Psoas muscle (tissue), 7 donors: ENCODE measurements at regions not wholly inside any gene's neighbourhood (a gene's known extent, or its start where the extent isn't known, plus 50 kb on each side); places are given as distances from the start of the nearest gene placed in this dataset.

Experiments used
- ATAC-seq, 4 donors: fragments of 200-7000 bp; cut with Tn5 transposase; one replicate each; pipeline ENCODE4 v1.9.1; 2020; ENCODE audit warnings: moderate library complexity in 3 of 4, mild to moderate bottlenecking in 2 of 4
- DNase-seq, 2 donors: peaks; one replicate each; pipeline ENCODE4 v3.0.0-alpha.2; 2020
- H3K27ac ChIP-seq: fragments of 200-600 bp; one replicate; pipeline ENCODE4 v1.8.0; 2022
- H3K27me3 ChIP-seq, 3 donors: fragments of 200-600 bp in 1 of 3; one replicate each; pipeline versions ENCODE4 v1.6.1 to v1.8.0; 2013 to 2022; ENCODE audit warnings: low read length in 2 of 3, mild to moderate bottlenecking in 2 of 3, moderate library complexity in 1 of 3; ENCODE audit not compliant: insufficient read depth in 3 of 3
- H3K36me3 ChIP-seq, 2 donors: fragments of 200-600 bp in 1 of 2; one replicate each; pipeline versions ENCODE4 v1.6.1 to v1.8.0; 2013 to 2022; ENCODE audit warnings: low read depth in 1 of 2, mild to moderate bottlenecking in 1 of 2, moderate library complexity in 1 of 2; ENCODE audit not compliant: insufficient read depth in 1 of 2
- H3K4me1 ChIP-seq: fragments of 200-600 bp; one replicate; pipeline ENCODE4 v1.8.0; 2022
- H3K4me3 ChIP-seq: fragments of 200-600 bp; one replicate; pipeline ENCODE4 v1.8.0; 2022; ENCODE audit warnings: mild to moderate bottlenecking
- H3K9me3 ChIP-seq: fragments of 200-600 bp; one replicate; pipeline ENCODE4 v1.8.0; 2022
- WGBS, 3 donors: extraction: QIAGEN DNeasy Blood & Tissue Kit; methylation state at CpG; one replicate each; pipeline versions ENCODE4 v1.1.6 to v1.1.7; 2013; 5-methylcytosine and 5-hydroxymethylcytosine counted together
- intact Hi-C, 2 donors: fragments of 100-400 bp; cut with DNase I; formaldehyde crosslinking; loops; one replicate each; pipeline versions ENCODE4 v1.11.0 to v1.14.2; 2022
- TF ChIP-seq, protein P1 (sequence below): fragments of 200-600 bp; IDR thresholded peaks from one replicate; pipeline ENCODE4 v1.8.0; 2022; ENCODE audit warnings: antibody characterized with exemption
- donor health status: healthy with polysubstance abuse.
- donor health status: DM: no; HTN: no; CAD: no; lungs with moderate emphysema.
- donor health status: Bipolar disorder and iron deficiency.
- donor health status: healthy.
- donor health status: DM: yes; HTN: yes; CAD: no.
- donor health status: DM: no; HTN: no; CAD: no.
- donor health status: DM: yes; HTN: yes; CAD: no.

DNA sequence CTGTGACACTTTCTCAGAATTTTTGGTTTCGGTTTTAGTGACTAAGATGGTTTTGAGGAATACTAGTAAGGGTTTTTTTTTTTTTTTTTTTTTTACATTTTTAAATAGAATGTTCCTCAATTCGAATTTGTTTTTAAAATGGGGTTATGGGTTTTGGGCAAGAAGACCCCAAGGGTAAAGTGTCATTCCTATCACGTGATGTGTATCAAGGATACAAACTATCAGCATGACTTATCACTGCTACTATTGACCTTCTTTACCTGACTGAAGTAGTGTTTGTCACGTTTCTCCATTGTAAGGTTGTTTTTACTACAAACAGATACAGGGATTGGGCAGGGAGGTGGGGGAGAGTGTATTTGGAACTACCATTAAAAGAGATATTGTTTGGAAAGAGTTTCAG is 781.1 kb upstream of the ADGRL4 start:
- 81 to 85% (median 82%) methylated on average over 4 of the region's 4 CpGs for WGBS, 3 donors
- TF ChIP-seq, protein P1, sequence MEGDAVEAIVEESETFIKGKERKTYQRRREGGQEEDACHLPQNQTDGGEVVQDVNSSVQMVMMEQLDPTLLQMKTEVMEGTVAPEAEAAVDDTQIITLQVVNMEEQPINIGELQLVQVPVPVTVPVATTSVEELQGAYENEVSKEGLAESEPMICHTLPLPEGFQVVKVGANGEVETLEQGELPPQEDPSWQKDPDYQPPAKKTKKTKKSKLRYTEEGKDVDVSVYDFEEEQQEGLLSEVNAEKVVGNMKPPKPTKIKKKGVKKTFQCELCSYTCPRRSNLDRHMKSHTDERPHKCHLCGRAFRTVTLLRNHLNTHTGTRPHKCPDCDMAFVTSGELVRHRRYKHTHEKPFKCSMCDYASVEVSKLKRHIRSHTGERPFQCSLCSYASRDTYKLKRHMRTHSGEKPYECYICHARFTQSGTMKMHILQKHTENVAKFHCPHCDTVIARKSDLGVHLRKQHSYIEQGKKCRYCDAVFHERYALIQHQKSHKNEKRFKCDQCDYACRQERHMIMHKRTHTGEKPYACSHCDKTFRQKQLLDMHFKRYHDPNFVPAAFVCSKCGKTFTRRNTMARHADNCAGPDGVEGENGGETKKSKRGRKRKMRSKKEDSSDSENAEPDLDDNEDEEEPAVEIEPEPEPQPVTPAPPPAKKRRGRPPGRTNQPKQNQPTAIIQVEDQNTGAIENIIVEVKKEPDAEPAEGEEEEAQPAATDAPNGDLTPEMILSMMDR = no peak
- Histone ChIP-seq H3K36me3 (no peaks in the 10 kb centered on the region), H3K4me1 (no peaks in the 10 kb centered on the region), H3K27ac (no peak overlapping the region), H3K4me3 (no peak overlapping the region), H3K27me3 (no peaks in the 10 kb centered on the region), H3K9me3 (no peaks in the 10 kb centered on the region)
- DNase-seq (no peak), ATAC-seq (no peak)
- intact Hi-C loops = no loop called here

DNA sequence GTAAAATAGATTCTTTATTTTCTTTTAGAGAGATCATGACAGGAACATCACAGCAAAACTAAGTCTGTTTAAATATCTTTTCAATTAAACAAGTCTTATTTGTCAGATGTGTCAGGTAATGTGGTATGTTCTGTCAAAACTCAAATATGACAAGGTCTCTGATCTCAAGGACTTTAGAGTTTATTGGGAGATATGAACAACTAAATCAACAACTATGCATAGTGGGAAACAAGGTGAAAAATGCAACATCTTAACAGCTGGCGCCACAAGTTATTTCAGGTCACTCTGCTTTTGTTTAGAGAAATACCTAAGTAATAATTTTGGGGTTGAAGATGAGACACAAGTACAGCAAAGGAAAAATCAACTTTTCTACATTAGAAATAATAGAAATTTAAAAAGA is 779.4 kb upstream of the ADGRL4 start:
- Histone ChIP-seq H3K27ac (no peak overlapping the region), H3K27me3 (no peaks in the 10 kb centered on the region), H3K36me3 (no peaks in the 10 kb centered on the region), H3K4me3 (no peak overlapping the region), H3K4me1 (no peaks in the 10 kb centered on the region), H3K9me3 (no peaks in the 10 kb centered on the region)
- DNase-seq = no peak
- TF ChIP-seq, protein P1 = no peak
- 93 to 98% (median 97%) methylated on average over 1 of the region's 1 CpG for WGBS, 3 donors
- no peak for ATAC-seq
- intact Hi-C loops = no loop called here

DNA sequence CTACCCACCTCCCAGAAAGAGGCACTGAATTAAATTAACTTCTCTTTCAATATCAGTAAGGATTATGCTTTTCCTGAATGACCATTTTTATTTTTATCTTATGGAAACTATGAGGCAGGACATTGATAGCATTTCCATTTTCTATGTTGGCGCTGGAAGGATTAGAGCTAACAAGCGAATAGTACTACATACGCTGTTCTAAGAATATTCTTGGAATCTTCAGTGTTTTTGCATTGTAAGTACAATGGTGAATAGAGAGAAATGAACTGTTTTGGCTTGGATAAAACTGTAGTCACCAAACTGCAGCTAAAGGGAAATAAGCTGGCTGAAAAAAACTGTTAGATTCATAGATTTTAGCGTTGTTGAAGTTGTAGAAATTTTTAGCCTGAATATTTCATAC is 779.0 kb upstream of the ADGRL4 start:
- H3K9me3 ChIP-seq = no peaks in the 10 kb centered on the region
- no peak overlapping the region for H3K27ac ChIP-seq
- WGBS, 3 donors = 26 to 41% (median 34%) methylated on average over 4 of the region's 4 CpGs
- intact Hi-C loops = no loop called here
- H3K36me3 ChIP-seq = no peaks in the 10 kb centered on the region
- H3K4me1 ChIP-seq = no peaks in the 10 kb centered on the region
- TF ChIP-seq, protein P1 = no peak
- H3K27me3 ChIP-seq = no peaks in the 10 kb centered on the region
- no peak for ATAC-seq
- DNase-seq = no peak
- H3K4me3 ChIP-seq = no peak overlapping the region

DNA sequence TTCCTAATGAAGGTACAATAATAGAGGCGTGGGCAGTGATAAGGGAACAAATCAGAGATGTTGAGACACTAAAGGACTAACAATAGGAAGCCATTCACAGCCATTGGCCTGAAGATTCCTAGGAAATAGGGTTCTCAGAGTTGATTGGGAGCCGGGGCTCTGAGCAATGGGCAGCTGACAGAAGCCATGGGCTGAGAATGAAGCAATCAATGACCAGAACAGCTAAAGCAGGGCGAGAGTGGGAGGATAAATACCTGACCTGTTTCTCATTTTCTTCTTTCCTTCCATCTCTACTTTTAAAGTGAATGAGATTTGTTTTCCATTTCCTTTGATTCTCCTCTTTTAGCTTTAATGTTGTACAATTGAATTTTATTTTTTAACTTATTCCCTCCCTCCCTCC is 774.7 kb upstream of the ADGRL4 start:
- H3K9me3 ChIP-seq = no peaks in the 10 kb centered on the region
- H3K27ac ChIP-seq = no peak overlapping the region
- no peaks in the 10 kb centered on the region for H3K4me1 ChIP-seq
- DNase-seq (no peak), ATAC-seq (no peak)
- H3K36me3 ChIP-seq = no peaks in the 10 kb centered on the region
- H3K27me3 ChIP-seq = no peaks in the 10 kb centered on the region
- H3K4me3 ChIP-seq = no peak overlapping the region
- intact Hi-C loops = no loop called here
- TF ChIP-seq, protein P1 = no peak
- WGBS, 3 donors = 86 to 88% (median 87%) methylated on average over 3 of the region's 3 CpGs

DNA sequence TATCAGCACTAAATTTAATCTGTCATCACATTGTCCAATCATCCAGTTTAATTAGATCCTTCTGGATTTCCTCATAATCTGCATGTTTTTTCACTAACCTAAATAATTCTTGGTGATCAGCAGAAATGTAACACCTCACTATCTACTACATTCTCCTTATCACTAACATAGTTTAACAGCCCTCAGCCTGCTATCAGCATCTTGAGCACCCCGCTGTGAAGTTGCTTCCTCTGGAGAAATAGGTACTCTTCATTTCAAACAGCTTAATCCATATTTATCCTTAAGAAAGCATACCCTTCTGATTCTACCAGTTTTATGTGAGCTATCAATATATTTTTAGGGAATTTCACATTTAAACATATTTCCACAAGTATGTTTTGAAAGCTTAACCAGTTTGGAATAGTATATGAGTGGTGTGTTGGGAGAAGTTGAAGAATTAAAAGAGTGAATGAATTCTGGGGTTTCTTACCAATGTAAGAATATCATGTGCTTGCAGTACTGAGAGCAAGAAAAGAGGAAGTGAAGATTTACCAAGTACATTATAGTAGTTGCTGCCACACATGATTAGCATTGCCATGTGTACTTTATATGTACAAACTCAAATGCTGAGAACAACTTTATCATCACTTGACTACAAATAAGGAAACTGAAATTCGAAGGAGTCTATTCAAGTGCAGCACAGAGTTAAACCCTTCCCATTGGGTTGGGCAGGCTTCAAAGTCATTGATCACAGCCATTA is 771.1 kb upstream of the ADGRL4 start:
- no peaks in the 10 kb centered on the region for H3K4me1 ChIP-seq
- H3K27ac ChIP-seq = no peak overlapping the region
- no peak for ATAC-seq
- WGBS, 3 donors = 85 to 88% (median 87%) methylated on average over 2 of the region's 2 CpGs
- intact Hi-C loops = loop anchor here in 1 of 2 donors (10.0 kb wide), 1 partner anchor 57 kb away; no protein-coding TSS in a partner anchor
- no peaks in the 10 kb centered on the region for H3K27me3 ChIP-seq
- H3K4me3 ChIP-seq = no peak overlapping the region
- DNase-seq = no peak
- H3K36me3 ChIP-seq = no peaks in the 10 kb centered on the region
- no peaks in the 10 kb centered on the region for H3K9me3 ChIP-seq
- TF ChIP-seq, protein P1 = no peak
